ENCODE measurements at regions not wholly inside any gene's neighbourhood (a gene's known extent, or its start where the extent isn't known, plus 50 kb on each side); places are given as distances from the start of the nearest gene placed in this dataset.

- DNase-seq = no peak
These were observed 167.3 kb upstream of the MBL2 start for GRCh38 chr10:52939894-52940293.

GRCh38 chr10:52933748-52934147, 161.2 kb upstream of the MBL2 start:
- DNase-seq = no peak

DNA sequence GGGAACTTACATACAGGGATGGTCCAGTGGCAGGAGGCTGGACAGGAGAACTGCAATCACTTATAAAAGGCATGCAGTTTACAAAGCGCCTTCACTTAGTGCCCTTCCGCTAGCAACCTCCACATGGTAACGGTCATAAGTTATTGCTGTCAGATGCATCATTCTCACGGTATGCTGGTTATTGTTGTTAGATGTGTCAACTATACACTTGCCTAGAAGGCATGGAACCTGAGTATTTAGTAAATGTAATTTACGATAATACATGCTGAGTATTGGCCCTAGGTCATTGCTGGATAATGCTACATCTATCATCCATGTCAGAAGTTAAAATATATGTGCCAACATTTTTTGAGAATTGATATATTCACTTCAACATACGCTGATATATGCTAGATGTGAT, 155.1 kb upstream of the MBL2 start:
- DNase-seq = no peak

GRCh38 chr10:52923520-52923919, 150.9 kb upstream of the MBL2 start:
- DNase-seq = no peak

DNA sequence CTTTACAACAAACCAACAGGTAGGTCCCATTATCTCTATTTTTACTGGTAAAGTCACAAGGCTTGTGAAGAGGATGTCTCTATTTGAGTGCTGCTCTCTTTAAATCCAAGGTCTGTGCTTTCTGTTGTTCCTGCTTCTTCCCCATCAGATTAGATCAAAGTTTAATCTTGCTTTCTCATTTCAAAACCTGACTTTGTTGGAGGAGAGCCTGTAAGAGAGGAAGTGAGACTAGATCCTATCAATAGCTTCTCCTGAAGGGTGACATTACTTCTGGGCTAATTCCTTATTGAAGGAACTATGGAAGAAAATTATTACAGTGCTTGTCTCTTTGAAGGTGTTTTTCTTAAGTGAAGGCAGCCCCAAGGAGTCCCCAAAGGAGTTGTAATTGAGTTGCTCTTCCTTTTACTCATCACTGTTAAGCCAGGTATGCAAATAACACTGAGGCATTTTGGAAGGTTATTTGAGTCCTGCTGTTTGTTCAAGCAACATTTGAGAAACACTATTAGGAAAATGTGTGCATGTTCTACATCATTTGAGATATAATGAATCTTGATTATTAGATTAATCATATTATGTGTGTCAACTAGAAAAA, 146.2 kb upstream of the MBL2 start:
- no peak for DNase-seq

DNA sequence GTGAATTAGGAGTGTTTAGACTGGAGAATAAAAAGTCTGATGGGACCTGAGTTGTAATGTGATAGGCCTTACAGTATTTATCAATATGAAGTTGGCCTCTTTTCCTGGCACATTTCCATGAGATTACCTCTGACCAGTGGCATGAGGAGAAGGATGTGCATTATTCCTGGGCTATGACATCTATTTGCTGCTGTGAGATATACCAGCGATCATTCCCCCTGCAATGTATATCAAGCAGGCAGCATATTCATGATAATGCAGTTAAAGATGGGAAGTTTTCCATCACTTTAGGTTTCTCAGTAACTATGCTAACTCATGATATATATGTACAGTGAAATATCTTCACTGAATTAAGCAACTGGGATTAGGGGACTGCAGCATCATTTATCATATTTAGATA, 142.8 kb upstream of the MBL2 start:
- no peak for DNase-seq

DNA sequence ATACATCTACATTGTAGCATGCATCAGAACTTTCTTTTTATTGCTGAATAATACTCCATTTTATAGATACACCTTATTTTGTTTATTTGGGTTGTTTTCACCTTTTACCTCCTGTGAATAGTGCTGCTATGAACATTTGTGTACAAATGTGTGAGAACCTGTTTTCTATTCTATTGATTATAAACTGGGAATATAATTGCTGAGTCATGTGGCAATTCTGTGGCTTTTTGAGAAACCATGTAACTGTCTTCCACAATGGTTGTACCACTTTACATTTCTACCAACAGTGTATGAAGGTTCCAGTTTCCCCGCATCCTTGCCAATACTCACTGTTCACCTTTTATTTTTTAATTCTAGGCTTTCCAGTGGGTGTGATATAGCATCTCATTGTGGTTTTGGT, 138.6 kb upstream of the MBL2 start:
- no peak for DNase-seq

- DNase-seq = no peak
These were observed 135.9 kb upstream of the MBL2 start for GRCh38 chr10:52908478-52908877.

DNA sequence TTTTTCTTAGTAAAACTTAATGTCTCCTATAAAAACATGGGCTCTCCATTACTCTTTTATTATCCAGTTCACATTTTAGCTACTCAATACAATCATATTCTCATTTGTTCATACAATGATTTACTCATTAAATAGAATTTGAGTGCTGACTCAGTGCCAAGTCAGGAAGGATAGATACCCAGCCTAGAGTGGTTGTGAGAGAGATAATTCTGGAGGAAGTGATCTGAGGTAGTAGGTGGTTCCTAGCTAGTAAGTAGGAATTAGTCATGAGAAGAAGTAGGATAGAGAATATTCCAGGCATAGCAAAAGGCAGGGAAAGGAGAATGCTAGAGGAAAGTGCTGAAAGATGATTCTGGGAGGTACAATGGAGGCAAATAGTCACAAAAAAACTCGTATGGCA, 133.5 kb upstream of the MBL2 start:
- DNase-seq = no peak

GRCh38 chr10:52903397-52903938, 130.9 kb upstream of the MBL2 start:
- DNase-seq = no peak

DNA sequence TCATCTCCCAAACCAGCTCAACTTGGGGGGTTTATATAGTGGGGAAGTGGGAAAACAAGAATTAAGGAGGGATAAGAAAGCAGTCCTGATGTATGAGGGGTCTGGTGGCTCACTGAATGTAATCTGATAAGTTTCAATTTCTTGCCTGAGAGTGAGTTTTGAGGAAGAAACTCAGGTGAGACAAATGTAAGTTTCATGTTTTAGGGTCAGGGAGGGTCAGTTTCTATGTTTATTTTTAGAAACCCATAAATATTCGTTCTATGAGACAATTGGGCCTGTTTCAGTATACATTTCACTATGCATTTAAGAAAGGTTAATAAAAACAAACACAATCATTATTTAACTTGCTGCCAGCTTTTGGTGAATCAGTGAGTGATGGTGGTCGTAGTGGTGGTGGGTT, 128.0 kb upstream of the MBL2 start:
- no peak for DNase-seq

DNA sequence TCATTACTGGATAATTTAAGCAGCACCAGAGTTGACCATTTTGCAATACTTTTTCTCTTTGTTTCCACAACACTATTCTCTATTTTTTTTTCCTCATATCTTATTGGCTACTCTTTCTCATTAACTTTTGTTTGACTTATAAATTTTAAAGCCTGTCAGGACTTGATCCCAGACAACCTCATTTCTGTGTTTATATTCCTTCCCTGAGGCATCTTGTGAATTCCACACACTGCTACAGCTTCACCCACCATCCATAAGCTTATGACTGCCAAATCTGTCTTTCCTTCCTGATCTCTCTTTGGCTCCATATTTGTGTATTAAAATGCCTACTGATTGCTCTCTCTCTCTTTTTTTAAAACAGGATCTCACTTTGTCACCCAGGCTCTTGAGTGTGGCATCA, 124.6 kb upstream of the MBL2 start:
- DNase-seq = no peak

- DNase-seq = no peak
These were observed 122.5 kb upstream of the MBL2 start for GRCh38 chr10:52895059-52895458.

GRCh38 chr10:52890281-52890680, 117.7 kb upstream of the MBL2 start:
- no peak for DNase-seq

DNA sequence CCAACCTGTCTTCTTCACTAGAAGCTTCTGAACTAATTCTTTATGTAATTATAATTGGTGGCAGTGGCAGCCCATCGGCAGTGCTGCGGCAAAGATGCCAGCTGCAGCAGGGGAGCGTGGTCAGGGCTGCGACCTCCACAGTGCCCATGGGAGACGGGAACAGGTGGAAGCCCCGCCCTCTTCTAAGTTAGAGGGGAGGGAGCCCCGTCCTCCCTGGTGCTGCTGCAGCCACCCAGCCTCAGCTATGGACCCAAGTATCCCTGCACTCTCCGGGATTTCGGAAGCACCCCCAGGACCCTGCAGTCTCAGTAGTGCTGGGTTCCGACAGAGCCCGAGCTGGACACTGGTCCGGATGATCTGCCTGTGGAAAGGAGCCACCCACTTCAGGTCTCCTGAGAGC, 117.0 kb upstream of the MBL2 start:
- DNase-seq = no peak

DNA sequence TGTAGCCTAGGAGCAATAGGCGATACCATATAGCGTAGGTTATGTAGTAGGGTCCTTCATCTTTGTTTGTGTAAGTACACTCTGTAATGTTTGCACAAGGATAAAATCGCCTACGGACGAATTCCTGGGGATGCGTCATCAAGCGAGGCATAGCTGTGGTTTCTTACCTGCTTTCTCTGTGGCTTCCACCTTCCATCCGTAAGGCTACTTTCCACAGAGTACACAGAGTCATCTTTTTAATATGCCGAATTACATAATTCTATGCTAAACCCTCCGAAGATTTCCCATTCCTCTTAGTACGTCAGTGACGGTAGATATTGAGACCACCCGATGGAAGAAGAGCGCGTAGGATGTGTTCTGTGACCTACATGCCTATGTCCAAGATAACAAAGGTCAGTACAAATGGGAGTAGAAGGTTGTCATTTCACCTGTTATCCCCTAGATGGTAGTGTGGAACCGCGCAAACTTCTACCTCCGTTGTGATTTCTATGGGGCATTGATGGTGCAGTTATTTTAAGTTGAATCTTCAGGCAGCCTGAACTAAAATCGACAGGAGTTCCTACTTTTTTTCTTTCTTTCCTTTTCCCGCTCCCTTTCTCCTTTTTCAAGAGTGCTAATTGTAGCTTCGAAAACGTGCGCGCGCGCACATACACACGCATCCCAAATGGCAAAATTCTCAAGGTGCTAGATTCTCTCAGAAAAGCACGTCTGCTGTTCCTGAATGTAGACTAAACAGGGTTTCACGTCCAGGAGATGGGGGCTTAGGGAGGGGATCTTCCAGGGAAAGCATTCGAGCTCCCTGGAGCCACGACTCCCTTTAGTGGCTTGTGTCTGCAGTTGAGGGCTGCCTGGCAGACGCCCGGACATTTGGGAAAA, 111.7 kb upstream of the MBL2 start:
- peak; percentile 62 for DNase-seq

DNA sequence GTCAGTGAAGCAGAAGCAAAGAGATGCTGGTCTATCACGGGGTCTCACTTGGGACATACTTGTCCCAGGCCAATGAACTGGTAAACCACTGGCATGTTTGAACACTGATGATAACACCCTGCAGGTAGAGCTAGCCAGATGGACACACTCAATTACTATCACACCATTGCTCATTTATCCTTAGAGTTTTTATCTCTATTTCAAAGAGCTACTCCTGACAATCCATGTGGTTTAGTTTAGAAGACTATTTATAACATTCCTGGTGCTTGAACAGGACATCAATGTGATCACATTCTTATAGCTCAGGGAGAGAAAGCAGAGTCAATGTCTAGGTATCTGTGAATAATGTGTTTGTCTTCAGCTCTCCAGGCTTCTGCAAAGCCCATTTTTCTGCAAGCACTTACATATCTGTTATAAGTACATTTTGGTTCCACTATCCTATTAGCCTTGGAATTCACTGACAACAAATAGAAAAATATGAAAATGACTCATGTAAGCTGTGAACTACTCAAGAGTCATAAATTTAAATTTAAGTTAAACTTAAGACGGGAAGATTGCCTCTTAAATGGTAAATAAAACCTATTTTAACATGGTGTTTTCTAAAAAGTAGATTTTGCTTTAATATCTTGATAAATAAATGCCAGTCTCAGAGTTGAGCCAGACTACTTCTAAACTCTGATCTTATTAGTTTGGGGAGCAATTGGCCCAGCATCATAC, 106.7 kb upstream of the MBL2 start:
- no peak for DNase-seq

DNA sequence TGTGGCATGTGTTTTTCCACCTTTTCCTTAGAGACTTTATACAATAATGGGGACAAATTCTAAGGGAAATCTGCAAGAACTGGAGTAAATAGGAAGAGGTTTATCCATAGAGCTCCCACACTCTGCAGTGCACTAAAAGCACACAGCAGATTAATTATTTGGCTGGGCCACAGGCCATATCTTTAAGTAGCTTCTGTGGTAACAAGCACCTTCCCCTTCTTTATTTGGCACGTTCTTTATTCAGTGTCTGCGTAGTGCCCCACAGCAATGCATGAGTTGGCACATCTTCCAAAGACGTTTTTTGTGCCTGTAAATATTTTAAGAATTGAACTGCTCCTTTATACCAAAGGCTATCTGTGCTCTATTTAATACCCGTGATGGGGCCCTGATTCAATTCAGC, 104.9 kb upstream of the MBL2 start:
- DNase-seq = no peak

- no peak for DNase-seq
These were observed 102.8 kb upstream of the MBL2 start for GRCh38 chr10:52875336-52875735.

DNA sequence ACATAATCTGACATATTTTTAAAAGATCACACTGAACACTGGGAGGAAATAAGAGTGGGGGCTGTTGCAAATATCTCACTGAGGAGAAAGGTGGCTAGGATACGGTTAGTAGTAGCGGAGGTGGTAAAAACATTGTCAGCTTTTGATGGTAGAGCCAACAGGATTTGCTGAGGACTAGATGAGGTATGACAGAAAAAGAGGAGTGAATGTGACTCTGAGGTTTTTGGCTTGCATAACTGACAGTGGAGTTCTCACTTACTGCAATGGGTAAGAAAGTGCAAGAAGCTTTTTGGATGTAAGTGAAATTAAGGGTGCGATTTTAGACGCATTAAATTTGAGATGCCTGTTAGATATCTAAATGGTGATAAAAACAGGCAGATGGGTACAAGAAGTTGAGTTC, 102.0 kb upstream of the MBL2 start:
- no peak for DNase-seq

- no peak for DNase-seq
These were observed 98.7 kb upstream of the MBL2 start for GRCh38 chr10:52871191-52871843.

- no peak for DNase-seq
These were observed 98.0 kb upstream of the MBL2 start for GRCh38 chr10:52870562-52870961.

GRCh38 chr10:52869864-52870263, 97.3 kb upstream of the MBL2 start:
- DNase-seq = no peak
